ENCODE measurements at regions not wholly inside any gene's neighbourhood (a gene's known extent, or its start where the extent isn't known, plus 50 kb on each side); places are given as distances from the start of the nearest gene placed in this dataset.

DNA sequence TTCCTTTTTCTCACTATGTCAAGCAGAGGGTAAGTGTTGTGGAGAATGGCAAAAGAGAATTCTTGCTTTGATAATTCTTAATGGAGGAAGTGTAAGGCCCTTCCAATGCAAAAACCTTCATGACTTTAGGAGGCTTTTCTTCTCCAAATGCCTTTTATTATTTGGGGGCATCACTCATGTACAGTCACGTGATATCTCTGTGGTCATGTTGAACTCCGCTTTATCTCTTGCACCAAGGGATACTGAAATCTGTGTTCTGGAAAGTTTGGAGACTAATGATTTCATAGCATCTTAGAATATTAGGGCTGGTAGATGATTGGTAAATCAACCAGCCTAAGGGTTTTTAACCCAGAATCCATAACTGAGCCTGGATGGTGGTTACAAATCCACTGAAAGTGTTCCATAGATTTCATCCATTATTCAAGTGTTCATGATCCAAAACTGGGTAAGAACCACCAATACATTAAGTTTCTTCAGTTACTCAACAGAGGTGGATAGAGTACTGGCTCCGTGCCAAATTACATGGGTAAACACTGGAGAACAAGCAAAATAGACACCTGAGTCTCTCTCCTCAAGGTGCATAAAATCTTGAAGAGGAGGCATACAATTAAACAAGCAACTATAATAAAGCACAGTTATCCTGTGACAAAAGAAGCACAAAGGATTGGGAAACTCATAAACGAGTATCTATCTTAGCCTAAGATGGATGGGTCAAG is 169.6 kb upstream of the EPHA4 start:
- TF ChIP-seq CTCF (IDR thresholded peaks at IDR 0.05; ENCODE audit: low read length) = no peak
- no peak for TF ChIP-seq EZH2 (IDR thresholded peaks at IDR 0.05; ENCODE audit: borderline replicate concordance, low read length)
- Histone ChIP-seq H3K4me1 (ENCODE audit: insufficient read depth, low read length, severe bottlenecking) (no peaks in the 10 kb centered on the region), H3K27ac (ENCODE audit: low read depth, low read length, poor library complexity, severe bottlenecking) (no peak overlapping the region), H3K79me2 (ENCODE audit: insufficient read depth, low read length) (no peaks in the 10 kb centered on the region), H3K9ac (ENCODE audit: low read length) (no peak overlapping the region), H3K27me3 (ENCODE audit: insufficient read depth, low read length) (no peaks in the 10 kb centered on the region), H3K9me3 (ENCODE audit: low read length) (no peaks in the 10 kb centered on the region), H3F3A (ENCODE audit: insufficient read depth, low read length) (no peaks in the 10 kb centered on the region), H4K20me1 (ENCODE audit: insufficient read depth, low read length) (no peaks in the 10 kb centered on the region), H3K4me3 (ENCODE audit: low read depth, low read length, poor library complexity, severe bottlenecking) (no peak overlapping the region), H2AFZ (ENCODE audit: low read length) (no peak overlapping the region), H3K4me2 (ENCODE audit: low read length) (no peak overlapping the region), H3K9me2 (ENCODE audit: low read depth, low read length) (no peaks in the 10 kb centered on the region), H3K36me3 (ENCODE audit: insufficient read depth, low read length) (no peaks in the 10 kb centered on the region)

DNA sequence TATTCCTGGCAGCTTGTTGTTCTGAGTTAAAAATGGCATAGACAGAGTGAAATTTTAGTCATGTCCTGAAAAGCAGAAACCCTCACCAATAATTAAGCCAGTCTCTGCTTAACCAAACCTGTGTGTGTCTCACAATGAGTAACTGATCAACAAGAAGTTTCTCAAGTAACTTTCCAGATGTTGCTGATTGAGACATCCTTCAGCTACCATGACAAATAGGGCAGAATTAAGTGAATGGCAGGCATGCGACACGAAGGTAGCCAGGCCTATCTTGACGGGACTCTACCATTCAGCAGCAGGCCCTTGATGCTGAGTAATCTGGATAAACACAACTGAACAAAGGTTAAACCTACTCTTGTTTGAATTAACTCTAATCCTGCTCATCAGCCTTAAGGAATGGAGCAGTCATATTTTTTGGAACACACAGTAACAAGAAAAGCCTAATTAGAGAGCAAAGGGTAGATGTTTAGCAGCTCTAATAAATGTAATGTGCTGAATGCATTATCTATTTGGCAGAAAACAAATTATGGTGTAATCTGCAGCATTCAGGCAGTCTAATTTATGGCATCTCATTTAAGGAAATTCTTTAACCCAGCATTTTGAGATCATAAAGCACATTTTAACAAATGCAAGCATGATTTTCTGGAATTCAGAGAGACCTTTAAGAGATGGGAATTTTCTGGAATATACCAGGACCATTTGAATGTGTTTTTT is 159.5 kb upstream of the EPHA4 start:
- H4K20me1 ChIP-seq (ENCODE audit: insufficient read depth, low read length) = no peaks in the 10 kb centered on the region
- H3K4me3 ChIP-seq (ENCODE audit: low read depth, low read length, poor library complexity, severe bottlenecking) = no peak overlapping the region
- no peaks in the 10 kb centered on the region for H3K4me1 ChIP-seq (ENCODE audit: insufficient read depth, low read length, severe bottlenecking)
- H3K27me3 ChIP-seq (ENCODE audit: insufficient read depth, low read length) = no peaks in the 10 kb centered on the region
- no peak overlapping the region for H3K4me2 ChIP-seq (ENCODE audit: low read length)
- H3K9me2 ChIP-seq (ENCODE audit: low read depth, low read length) = no peaks in the 10 kb centered on the region
- no peaks in the 10 kb centered on the region for H3K79me2 ChIP-seq (ENCODE audit: insufficient read depth, low read length)
- H3F3A ChIP-seq (ENCODE audit: insufficient read depth, low read length) = no peaks in the 10 kb centered on the region
- no peaks in the 10 kb centered on the region for H3K36me3 ChIP-seq (ENCODE audit: insufficient read depth, low read length)
- H2AFZ ChIP-seq (ENCODE audit: low read length) = no peak overlapping the region
- H3K9ac ChIP-seq (ENCODE audit: low read length) = no peak overlapping the region
- H3K9me3 ChIP-seq (ENCODE audit: low read length) = no peaks in the 10 kb centered on the region
- no peak for TF ChIP-seq CTCF (IDR thresholded peaks at IDR 0.05; ENCODE audit: low read length)
- TF ChIP-seq EZH2 (IDR thresholded peaks at IDR 0.05; ENCODE audit: borderline replicate concordance, low read length) = no peak
- no peak overlapping the region for H3K27ac ChIP-seq (ENCODE audit: low read depth, low read length, poor library complexity, severe bottlenecking)

DNA sequence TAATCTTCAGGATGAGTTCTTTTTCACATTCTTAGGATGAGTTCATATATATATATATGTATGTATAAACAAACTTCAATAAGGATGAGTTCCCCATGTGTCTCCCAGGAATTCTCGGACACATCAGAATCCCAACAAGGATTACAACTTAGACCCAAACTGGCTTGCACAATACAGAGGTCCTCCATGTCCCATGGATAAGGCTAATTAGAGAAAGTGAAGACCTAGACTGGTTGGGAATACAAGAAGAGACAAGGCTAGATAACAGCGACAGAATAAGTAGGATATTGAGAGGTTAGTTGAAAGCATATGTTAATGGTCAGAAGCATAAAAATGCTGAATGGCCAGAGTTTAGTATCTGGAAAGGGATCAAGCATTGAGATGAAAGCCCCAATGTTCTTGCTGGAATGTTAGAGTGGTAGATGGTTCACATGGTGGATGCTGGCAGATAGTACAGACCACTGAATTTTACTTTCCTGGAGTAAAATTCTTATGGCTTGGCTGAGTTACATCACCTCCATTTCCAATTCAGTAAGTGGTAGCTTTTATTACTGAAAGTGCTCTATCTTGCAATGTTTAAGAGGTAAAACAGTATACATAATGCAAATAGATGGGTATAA is 154.9 kb upstream of the EPHA4 start:
- H3K9me3 ChIP-seq (ENCODE audit: low read length) = no peaks in the 10 kb centered on the region
- no peaks in the 10 kb centered on the region for H3K9me2 ChIP-seq (ENCODE audit: low read depth, low read length)
- no peaks in the 10 kb centered on the region for H3F3A ChIP-seq (ENCODE audit: insufficient read depth, low read length)
- no peak for TF ChIP-seq EZH2 (IDR thresholded peaks at IDR 0.05; ENCODE audit: borderline replicate concordance, low read length)
- TF ChIP-seq CTCF (IDR thresholded peaks at IDR 0.05; ENCODE audit: low read length) = no peak
- no peak overlapping the region for H2AFZ ChIP-seq (ENCODE audit: low read length)
- H3K4me2 ChIP-seq (ENCODE audit: low read length) = no peak overlapping the region
- H3K27ac ChIP-seq (ENCODE audit: low read depth, low read length, poor library complexity, severe bottlenecking) = no peak overlapping the region
- no peaks in the 10 kb centered on the region for H3K4me1 ChIP-seq (ENCODE audit: insufficient read depth, low read length, severe bottlenecking)
- H3K36me3 ChIP-seq (ENCODE audit: insufficient read depth, low read length) = no peaks in the 10 kb centered on the region
- H3K27me3 ChIP-seq (ENCODE audit: insufficient read depth, low read length) = no peaks in the 10 kb centered on the region
- no peak overlapping the region for H3K4me3 ChIP-seq (ENCODE audit: low read depth, low read length, poor library complexity, severe bottlenecking)
- no peak overlapping the region for H3K9ac ChIP-seq (ENCODE audit: low read length)
- no peaks in the 10 kb centered on the region for H3K79me2 ChIP-seq (ENCODE audit: insufficient read depth, low read length)
- no peaks in the 10 kb centered on the region for H4K20me1 ChIP-seq (ENCODE audit: insufficient read depth, low read length)
